NCI-H146 (cell line): ENCODE measurements at regions not wholly inside any gene's neighbourhood (a gene's known extent, or its start where the extent isn't known, plus 50 kb on each side); places are given as distances from the start of the nearest gene placed in this dataset.

Source experiments
- DNase-seq: peaks from one replicate; lab custom pipeline; 2025; lab: John Stamatoyannopoulos, UW

- no peak for DNase-seq
Measured at GRCh38 chr4:186934244-186934643, 210.6 kb upstream of the FAT1 start.

- DNase-seq, result no peak
Measured at GRCh38 chr4:186934841-186935443, 211.3 kb upstream of the FAT1 start.

- no peak for DNase-seq
Measured at GRCh38 chr4:186935901-186936300, 212.2 kb upstream of the FAT1 start.

GRCh38 chr4:186936496-186937375 lies 213.1 kb upstream of the FAT1 start:
- no peak for DNase-seq

GRCh38 chr4:186939226-186939625 lies 215.6 kb upstream of the FAT1 start:
- no peak for DNase-seq

- no peak for DNase-seq
Measured at GRCh38 chr4:186939766-186940165, 216.1 kb upstream of the FAT1 start.

- DNase-seq, result no peak
Measured at GRCh38 chr4:186940476-186940875, 216.8 kb upstream of the FAT1 start.

GRCh38 chr4:186942758-186943377 lies 219.2 kb upstream of the FAT1 start:
- no peak for DNase-seq

- no peak for DNase-seq
Measured at GRCh38 chr4:186943411-186943810, 219.8 kb upstream of the FAT1 start.

GRCh38 chr4:186946136-186946535 lies 222.5 kb upstream of the FAT1 start:
- DNase-seq, result no peak

GRCh38 chr4:186946682-186947294 lies 223.1 kb upstream of the FAT1 start:
- DNase-seq, result no peak

- no peak for DNase-seq
Measured at GRCh38 chr4:186948361-186949242, 224.9 kb upstream of the FAT1 start.

GRCh38 chr4:186949847-186950246 lies 226.2 kb upstream of the FAT1 start:
- DNase-seq, result no peak

- no peak for DNase-seq
Measured at GRCh38 chr4:186952709-186953108, 229.1 kb upstream of the FAT1 start.

- no peak for DNase-seq
Measured at GRCh38 chr4:186953599-186954260, 230.1 kb upstream of the FAT1 start.

- DNase-seq, result no peak
Measured at GRCh38 chr4:186954509-186954908, 230.9 kb upstream of the FAT1 start.

GRCh38 chr4:186954956-186955355 lies 231.3 kb upstream of the FAT1 start:
- DNase-seq, result no peak

- no peak for DNase-seq
Measured at GRCh38 chr4:186957952-186958555, 234.4 kb upstream of the FAT1 start.

- no peak for DNase-seq
Measured at GRCh38 chr4:186958726-186959350, 235.2 kb upstream of the FAT1 start.
